HepG2 (cell line): ENCODE measurements at regions not wholly inside any gene's neighbourhood (a gene's known extent, or its start where the extent isn't known, plus 50 kb on each side); places are given as distances from the start of the nearest gene placed in this dataset.

Source experiments
- CEBPG ChIP-seq: IDR thresholded peaks from 2 replicates; pipeline ENCODE4 v1.6.1; 2016
- CTCF ChIP-seq: sonication (generic); formaldehyde crosslinking; IDR thresholded peaks from 2 replicates; pipeline ENCODE4 v1.5.0; 2020; ENCODE audit warnings: mild to moderate bottlenecking, missing genetic modification reagents, moderate library complexity
- IRF2 ChIP-seq: IDR thresholded peaks from 2 replicates; pipeline ENCODE4 v1.6.1; 2018; ENCODE audit warnings: missing genetic modification reagents, missing compliant biosample characterization
- MAX ChIP-seq: IDR thresholded peaks from 2 replicates; pipeline ENCODE4 v1.6.1; 2012; ENCODE audit warnings: inconsistent platforms
- NFIC ChIP-seq: IDR thresholded peaks from 2 replicates; pipeline ENCODE4 v1.6.1; 2012; ENCODE audit warnings: mild to moderate bottlenecking, low read length, inconsistent platforms
- POLR2AphosphoS2 ChIP-seq: IDR thresholded peaks from 2 replicates; pipeline ENCODE4 v1.6.1; 2011; ENCODE audit warnings: low read depth, low read length, improper control_type of control experiment
- PRDM4 ChIP-seq: sonication (generic); formaldehyde crosslinking; IDR thresholded peaks from 2 replicates; pipeline ENCODE4 v1.9.0; 2021; ENCODE audit warnings: missing genetic modification reagents, borderline replicate concordance
- U2AF1 ChIP-seq: fragments of 200-400 bp; formaldehyde crosslinking; optimal IDR thresholded peaks from 2 replicates; pipeline ENCODE3; 2017; ENCODE audit warnings: mild to moderate bottlenecking, low read depth, low read length

- TF ChIP-seq NFIC (no peak), CTCF (no peak), CEBPG (CRISPR knock-in tag) (no peak), MAX (no peak), POLR2AphosphoS2 (no peak), U2AF1 (no peak), IRF2 (no peak), PRDM4 (no peak)
These were observed 579.4 kb upstream of the ALCAM start for GRCh38 chr3:104787306-104787705.
